Peyer's patch (tissue), 4 donors: ENCODE measurements at regions not wholly inside any gene's neighbourhood (a gene's known extent, or its start where the extent isn't known, plus 50 kb on each side); places are given as distances from the start of the nearest gene placed in this dataset.
"Not testable (repeated sequence)": the region's sequence is repeated elsewhere in the genome, so short reads cannot be mapped to it uniquely, and the experiment has no call there.

Experiments
- CTCF ChIP-seq, 6 experiments: fragments of 450-650 bp in 4 of 6; fragments of 200-600 bp in 2 of 6; sonication (generic) in 1 of 6; IDR thresholded peaks; one replicate each; pipeline ENCODE4 v1.5.1; 2017 to 2019; ENCODE audit warnings: antibody characterized with exemption in 6 of 6, mild to moderate bottlenecking in 3 of 6, moderate library complexity in 1 of 6
- POLR2A ChIP-seq, 2 donors: fragments of 450-650 bp; IDR thresholded peaks; one replicate each; pipeline ENCODE4 v1.5.1; 2017; ENCODE audit warnings: antibody characterized with exemption in 2 of 2, mild to moderate bottlenecking in 2 of 2, moderate library complexity in 2 of 2

DNA sequence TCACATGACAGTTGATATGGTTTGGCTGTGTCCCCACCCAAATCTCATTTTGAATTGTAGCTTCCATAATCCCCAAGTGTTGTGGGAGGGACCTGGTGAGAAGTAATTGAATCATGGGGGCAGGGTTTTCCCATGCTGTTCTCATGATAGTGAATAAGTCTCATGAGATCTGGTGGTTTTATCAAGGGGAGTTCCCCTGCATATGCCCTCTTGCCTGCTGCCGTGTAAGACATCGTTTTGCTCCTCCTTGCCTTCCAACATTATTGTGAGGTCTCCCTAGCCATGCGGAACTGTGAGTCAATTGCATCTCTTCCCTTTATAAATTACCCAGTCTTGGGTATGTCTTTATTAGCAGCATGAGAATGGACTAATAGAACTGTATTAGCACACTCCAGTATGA, 382.4 kb upstream of the PODXL start:
- TF ChIP-seq CTCF, POLR2A (IDR thresholded peaks at IDR 0.05): not testable (repeated sequence)
